ENCODE measurements at regions not wholly inside any gene's neighbourhood (a gene's known extent, or its start where the extent isn't known, plus 50 kb on each side); places are given as distances from the start of the nearest gene placed in this dataset.

DNA sequence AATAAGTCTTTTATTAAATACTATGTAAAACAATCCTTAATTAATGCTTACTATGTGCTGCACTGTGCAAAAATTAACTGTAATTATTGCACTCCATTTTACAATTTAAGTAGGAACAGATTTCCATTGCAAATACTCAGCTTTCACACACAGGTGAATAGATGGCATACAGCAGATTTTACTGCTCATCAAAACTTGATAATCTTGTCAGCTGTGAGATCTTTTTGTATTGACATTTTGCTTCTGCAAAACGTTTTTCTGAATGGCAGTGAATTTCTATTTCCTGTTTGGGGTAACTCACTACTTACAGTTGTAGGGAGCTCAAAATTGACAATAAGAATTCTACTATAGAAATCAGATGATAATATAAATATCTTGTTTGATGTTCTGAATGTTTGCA is 220.0 kb upstream of the MAGI2 start:
- TF ChIP-seq, protein P1, sequence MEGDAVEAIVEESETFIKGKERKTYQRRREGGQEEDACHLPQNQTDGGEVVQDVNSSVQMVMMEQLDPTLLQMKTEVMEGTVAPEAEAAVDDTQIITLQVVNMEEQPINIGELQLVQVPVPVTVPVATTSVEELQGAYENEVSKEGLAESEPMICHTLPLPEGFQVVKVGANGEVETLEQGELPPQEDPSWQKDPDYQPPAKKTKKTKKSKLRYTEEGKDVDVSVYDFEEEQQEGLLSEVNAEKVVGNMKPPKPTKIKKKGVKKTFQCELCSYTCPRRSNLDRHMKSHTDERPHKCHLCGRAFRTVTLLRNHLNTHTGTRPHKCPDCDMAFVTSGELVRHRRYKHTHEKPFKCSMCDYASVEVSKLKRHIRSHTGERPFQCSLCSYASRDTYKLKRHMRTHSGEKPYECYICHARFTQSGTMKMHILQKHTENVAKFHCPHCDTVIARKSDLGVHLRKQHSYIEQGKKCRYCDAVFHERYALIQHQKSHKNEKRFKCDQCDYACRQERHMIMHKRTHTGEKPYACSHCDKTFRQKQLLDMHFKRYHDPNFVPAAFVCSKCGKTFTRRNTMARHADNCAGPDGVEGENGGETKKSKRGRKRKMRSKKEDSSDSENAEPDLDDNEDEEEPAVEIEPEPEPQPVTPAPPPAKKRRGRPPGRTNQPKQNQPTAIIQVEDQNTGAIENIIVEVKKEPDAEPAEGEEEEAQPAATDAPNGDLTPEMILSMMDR (IDR thresholded peaks at IDR 0.05; ENCODE audit: control extremely low read depth, extremely low read depth, low read depth, missing control alignments), result no peak
- CTCF ChIA-PET, result no interaction called here
- POLR2A ChIA-PET, result no interaction called here
- no peak for DNase-seq (ENCODE audit: extremely low spot score)

DNA sequence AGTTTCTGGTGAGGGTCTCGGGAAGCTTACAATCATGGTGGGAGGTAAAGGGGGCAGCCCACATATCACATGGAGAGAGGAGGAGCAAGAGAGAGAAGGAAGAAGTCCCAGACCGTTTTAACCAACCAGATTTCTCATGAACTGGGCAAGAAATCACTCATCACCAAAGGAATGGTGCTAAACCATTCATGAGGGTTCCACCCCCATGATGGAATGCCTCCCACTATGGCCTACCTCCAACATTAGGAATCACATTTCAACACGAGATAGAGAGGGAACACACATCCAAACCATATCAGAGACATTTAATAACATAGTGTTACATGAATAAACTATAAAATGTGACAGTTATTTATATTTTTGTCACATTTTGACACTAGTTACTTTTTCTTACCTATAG is 214.8 kb upstream of the MAGI2 start:
- ChIA-PET POLR2A (no interaction called here), CTCF (interaction anchor here (1.8 kb wide), 1 partner anchor 17 kb away, joined by 4 read pairs; no protein-coding TSS in a partner anchor)
- DNase-seq (ENCODE audit: extremely low spot score), result no peak
- TF ChIP-seq, protein P1 (IDR thresholded peaks at IDR 0.05; ENCODE audit: control extremely low read depth, extremely low read depth, low read depth, missing control alignments), result no peak

DNA sequence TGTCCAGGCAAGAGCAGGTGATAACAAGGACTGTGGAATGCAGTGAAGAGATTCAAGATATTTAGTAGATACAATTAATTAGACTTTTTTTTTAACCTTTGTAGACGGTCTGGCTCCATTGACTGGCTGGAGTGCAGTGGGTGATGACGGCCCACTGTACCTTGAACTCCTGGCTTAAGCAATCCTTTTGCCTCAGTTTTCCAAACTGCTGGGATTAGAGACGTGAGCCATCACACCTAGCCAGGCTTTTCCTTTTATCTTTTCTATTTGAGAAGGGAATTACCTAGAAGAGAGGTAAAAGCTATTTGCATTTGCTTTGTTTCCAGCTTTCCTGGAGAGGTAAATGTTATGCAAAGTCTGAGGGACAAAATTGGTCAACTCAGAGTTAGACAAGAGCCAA is 213.0 kb upstream of the MAGI2 start:
- CTCF ChIA-PET, result interaction anchor here (1.8 kb wide), 1 partner anchor 18 kb away, joined by 4 read pairs; no protein-coding TSS in a partner anchor
- POLR2A ChIA-PET, result no interaction called here
- DNase-seq (ENCODE audit: extremely low spot score), result no peak
- TF ChIP-seq, protein P1 (IDR thresholded peaks at IDR 0.05; ENCODE audit: control extremely low read depth, extremely low read depth, low read depth, missing control alignments), result no peak

DNA sequence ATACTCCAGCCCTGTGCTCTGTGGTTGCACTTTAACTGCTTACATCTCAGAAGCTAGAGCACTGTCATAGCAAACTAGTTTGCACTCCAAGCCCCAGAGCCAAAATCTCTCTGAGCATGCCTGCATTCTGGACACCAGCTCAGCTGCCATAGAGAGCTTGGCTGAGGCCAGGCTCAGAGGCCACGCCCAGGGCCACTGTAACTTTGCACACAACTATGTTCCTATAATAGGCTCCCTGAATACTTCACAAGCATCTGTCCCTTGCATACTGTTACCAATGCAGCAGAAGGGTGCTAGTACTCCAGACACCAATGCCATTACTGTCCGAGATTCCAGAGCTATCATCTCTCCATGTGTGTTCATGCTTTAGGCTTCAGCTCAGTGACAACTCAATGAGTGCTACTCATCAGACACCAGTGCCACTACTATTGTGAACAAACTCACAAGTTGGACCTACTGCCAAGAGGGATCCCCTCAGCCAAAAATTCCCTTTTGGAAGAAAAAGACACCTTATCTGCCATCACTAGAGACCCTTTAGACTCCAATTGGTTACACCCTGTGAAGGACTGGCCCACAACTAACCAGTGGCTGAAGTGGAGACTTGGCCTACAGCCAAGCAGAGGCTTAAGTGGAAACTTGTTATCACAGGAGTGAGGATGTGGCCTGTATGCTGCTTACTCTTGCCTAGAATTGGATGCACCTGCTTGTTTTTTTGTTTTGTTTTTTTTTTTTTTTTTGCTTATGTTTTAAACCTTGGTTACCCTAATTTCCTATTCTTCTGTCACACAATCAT is 211.6 kb upstream of the MAGI2 start:
- TF ChIP-seq, protein P1 (IDR thresholded peaks at IDR 0.05; ENCODE audit: control extremely low read depth, extremely low read depth, low read depth, missing control alignments), result no peak
- CTCF ChIA-PET, result no interaction called here
- DNase-seq (ENCODE audit: extremely low spot score), result no peak
- POLR2A ChIA-PET, result no interaction called here

DNA sequence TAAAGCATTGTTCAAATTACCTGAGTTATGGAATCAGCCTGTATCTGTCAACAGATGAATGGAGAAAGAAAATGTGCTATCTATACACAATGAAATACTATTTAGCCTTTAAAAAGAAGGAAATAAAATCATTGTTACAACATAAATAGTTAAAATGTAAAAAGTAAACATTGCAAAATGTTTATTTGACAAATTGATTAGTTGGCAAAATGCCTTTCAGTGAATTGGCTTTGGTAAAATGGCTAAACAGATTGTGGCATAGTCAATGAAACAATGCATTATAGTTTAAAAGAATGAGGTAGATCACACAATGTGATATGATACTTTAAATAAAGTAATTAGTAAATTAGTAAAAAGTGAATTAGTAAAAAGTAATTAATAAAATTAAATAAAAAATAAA is 204.8 kb upstream of the MAGI2 start:
- CTCF ChIA-PET, result no interaction called here
- TF ChIP-seq, protein P1 (IDR thresholded peaks at IDR 0.05; ENCODE audit: control extremely low read depth, extremely low read depth, low read depth, missing control alignments), result no peak
- no peak for DNase-seq (ENCODE audit: extremely low spot score)
- POLR2A ChIA-PET, result no interaction called here

DNA sequence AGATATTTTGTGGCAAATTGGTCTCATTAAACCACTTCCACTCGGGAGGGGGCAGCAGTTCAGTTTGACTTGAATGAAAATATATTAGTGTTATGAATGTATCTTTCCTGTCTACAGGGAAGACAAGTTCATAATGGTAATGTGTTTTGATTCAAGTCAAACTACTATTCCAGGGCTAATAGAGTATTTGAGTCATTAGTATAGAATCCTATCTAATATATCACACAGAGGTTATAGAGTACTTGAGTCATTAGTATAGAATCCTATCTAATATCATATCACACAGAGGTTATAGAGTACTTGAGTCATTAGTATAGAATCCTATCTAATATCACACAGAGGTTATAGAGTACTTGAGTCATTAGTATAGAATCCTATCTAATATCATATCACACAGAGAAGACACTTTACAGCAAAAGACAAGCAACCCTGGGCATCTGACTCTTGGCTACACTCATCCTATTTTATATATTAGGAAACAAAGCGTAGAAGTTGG is 199.7 kb upstream of the MAGI2 start:
- no peak for DNase-seq (ENCODE audit: extremely low spot score)
- ChIA-PET CTCF (interaction anchor here (1.2 to 1.3 kb wide), 2 partner anchors 14 to 20 kb away, joined by 3 to 5 read pairs; no protein-coding TSS in a partner anchor), POLR2A (no interaction called here)
- TF ChIP-seq, protein P1 (IDR thresholded peaks at IDR 0.05; ENCODE audit: control extremely low read depth, extremely low read depth, low read depth, missing control alignments), result no peak
